WTC11 (cell line): ENCODE measurements at regions not wholly inside any gene's neighbourhood (a gene's known extent, or its start where the extent isn't known, plus 50 kb on each side); places are given as distances from the start of the nearest gene placed in this dataset.

ENCODE experiments used
- ATAC-seq: fragments of 200-7000 bp; cut with Tn5 transposase; 2 replicates; pipeline ENCODE4 v1.10.0; 2021; ENCODE audit warnings: mild to moderate bottlenecking, moderate library complexity
- CTCF ChIA-PET: fragments of 300-600 bp; sonication (Branson Sonifier 250); formaldehyde crosslinking; loops from one replicate; lab custom pipeline; 2021; ENCODE audit warnings: antibody characterized with exemption; lab: Charles Lee
- POLR2A ChIA-PET: fragments of 350-600 bp; sonication (Branson Sonifier 250); formaldehyde crosslinking; loops from one replicate; lab custom pipeline; 2021; ENCODE audit warnings: antibody characterized with exemption; lab: Charles Lee
- DNase-seq: peaks from one replicate; pipeline ENCODE4 v3.0.0; 2021; ENCODE audit warnings: low spot score
- H3K27ac Mint-ChIP-seq: 2 replicates; pipeline ENCODE4 v1.8.0; 2021; ENCODE audit warnings: mixed read lengths
- H3K27me3 Mint-ChIP-seq: 2 replicates; pipeline ENCODE4 v1.8.0; 2021; ENCODE audit warnings: low read depth, mild to moderate bottlenecking, moderate library complexity, mixed read lengths
- H3K36me3 Mint-ChIP-seq: 2 replicates; pipeline ENCODE4 v1.8.0; 2021; ENCODE audit warnings: mixed read lengths
- H3K4me1 Mint-ChIP-seq: 2 replicates; pipeline ENCODE4 v1.8.0; 2022; ENCODE audit warnings: mixed read lengths
- H3K4me3 Mint-ChIP-seq: 2 replicates; pipeline ENCODE4 v1.8.0; 2021; ENCODE audit warnings: mild to moderate bottlenecking, moderate library complexity, mixed read lengths
- H3K9me3 Mint-ChIP-seq: 2 replicates; pipeline ENCODE4 v1.8.0; 2021; ENCODE audit warnings: mixed read lengths
- CBFB ChIP-seq: sonication (generic); formaldehyde crosslinking; IDR thresholded peaks from 2 replicates; pipeline ENCODE4 v1.8.1; 2022; ENCODE audit warnings: mild to moderate bottlenecking, low read depth, missing genetic modification reagents
- CREB1 ChIP-seq: sonication (generic); formaldehyde crosslinking; IDR thresholded peaks from 2 replicates; pipeline ENCODE4 v1.8.0; 2023; ENCODE audit warnings: mild to moderate bottlenecking, missing genetic modification reagents
- ELF4 ChIP-seq: sonication (generic); formaldehyde crosslinking; IDR thresholded peaks from 2 replicates; pipeline ENCODE4 v1.8.1; 2022; ENCODE audit warnings: low read depth, mild to moderate bottlenecking, moderate library complexity, missing genetic modification reagents
- ETV6 ChIP-seq: sonication (generic); formaldehyde crosslinking; IDR thresholded peaks from 2 replicates; pipeline ENCODE4 v1.8.1; 2022; ENCODE audit warnings: mild to moderate bottlenecking, missing genetic modification reagents
- FOXJ3 ChIP-seq: sonication (generic); formaldehyde crosslinking; IDR thresholded peaks from 2 replicates; pipeline ENCODE4 v1.9.0; 2021; ENCODE audit warnings: missing genetic modification reagents, mild to moderate bottlenecking, borderline replicate concordance
- GABPB1 ChIP-seq: sonication (generic); formaldehyde crosslinking; IDR thresholded peaks from 2 replicates; pipeline ENCODE4 v1.8.1; 2023; ENCODE audit warnings: mild to moderate bottlenecking, missing genetic modification reagents
- JAZF1 ChIP-seq: fragments of 250-450 bp; sonication (Bioruptor Pico); IDR thresholded peaks from 2 replicates; pipeline ENCODE4 v1.9.0; 2021; ENCODE audit warnings: moderate library complexity, mild to moderate bottlenecking, inconsistent platforms
- NFE2L1 ChIP-seq: sonication (generic); formaldehyde crosslinking; IDR thresholded peaks from 2 replicates; pipeline ENCODE4 v1.8.1; 2023; ENCODE audit warnings: missing genetic modification reagents
- NR1H2 ChIP-seq: sonication (generic); formaldehyde crosslinking; IDR thresholded peaks from 2 replicates; pipeline ENCODE4 v1.9.0; 2021; ENCODE audit warnings: mild to moderate bottlenecking, moderate library complexity, missing genetic modification reagents
- RELA ChIP-seq: sonication (generic); formaldehyde crosslinking; IDR thresholded peaks from 2 replicates; pipeline ENCODE4 v1.8.1; 2022; ENCODE audit warnings: missing genetic modification reagents, mild to moderate bottlenecking, borderline replicate concordance
- SMAD4 ChIP-seq: sonication (generic); formaldehyde crosslinking; IDR thresholded peaks from 2 replicates; pipeline ENCODE4 v1.8.0; 2022; ENCODE audit warnings: mild to moderate bottlenecking, missing genetic modification reagents
- SP1 ChIP-seq: sonication (generic); formaldehyde crosslinking; conservative IDR thresholded peaks from 2 replicates; pipeline ENCODE4 v1.8.1; 2022; ENCODE audit warnings: missing genetic modification reagents
- ZBTB21 ChIP-seq: sonication (generic); formaldehyde crosslinking; IDR thresholded peaks from 2 replicates; pipeline ENCODE4 v1.8.1; 2023; ENCODE audit warnings: mild to moderate bottlenecking, missing genetic modification reagents, borderline replicate concordance
- ZNF138 ChIP-seq: sonication (generic); formaldehyde crosslinking; conservative IDR thresholded peaks from 2 replicates; pipeline ENCODE4 v1.8.1; 2022; ENCODE audit warnings: mild to moderate bottlenecking, moderate library complexity, missing genetic modification reagents
- ZNF671 ChIP-seq: fragments of 250-450 bp; sonication (Bioruptor Pico); IDR thresholded peaks from 2 replicates; pipeline ENCODE4 v1.8.0; 2021; ENCODE audit warnings: mild to moderate bottlenecking
- TF ChIP-seq, protein P1 (sequence below): fragments of 250-450 bp; sonication (Bioruptor Pico); IDR thresholded peaks from 2 replicates; pipeline ENCODE4 v1.9.0; 2021; ENCODE audit warnings: moderate library complexity, mild to moderate bottlenecking, inconsistent platforms, borderline replicate concordance
- TF ChIP-seq, protein P2 (sequence below): fragments of 250-450 bp; sonication (Bioruptor Pico); IDR thresholded peaks from 2 replicates; pipeline ENCODE4 v1.9.0; 2021; ENCODE audit warnings: mild to moderate bottlenecking, borderline replicate concordance
- TF ChIP-seq, protein P3 (sequence below): sonication (generic); formaldehyde crosslinking; IDR thresholded peaks from 2 replicates; pipeline ENCODE4 v1.8.0; 2023; ENCODE audit warnings: missing genetic modification reagents, mild to moderate bottlenecking, borderline replicate concordance
- TF ChIP-seq, protein P4 (sequence below): sonication (generic); formaldehyde crosslinking; IDR thresholded peaks from 2 replicates; pipeline ENCODE4 v1.8.1; 2023; ENCODE audit warnings: mild to moderate bottlenecking, missing genetic modification reagents, moderate library complexity
- TF ChIP-seq, protein P5 (sequence below): sonication (generic); formaldehyde crosslinking; IDR thresholded peaks from 2 replicates; pipeline ENCODE4 v1.8.1; 2022; ENCODE audit warnings: mild to moderate bottlenecking, missing genetic modification reagents, moderate library complexity, borderline replicate concordance
- TF ChIP-seq, protein P6 (sequence below): sonication (generic); formaldehyde crosslinking; IDR thresholded peaks from 2 replicates; pipeline ENCODE4 v1.8.0; 2022; ENCODE audit warnings: mild to moderate bottlenecking, missing genetic modification reagents
- TF ChIP-seq, protein P7 (sequence below): sonication (generic); formaldehyde crosslinking; IDR thresholded peaks from 2 replicates; pipeline ENCODE4 v1.8.1; 2023; ENCODE audit warnings: mild to moderate bottlenecking, missing genetic modification reagents
- TF ChIP-seq, protein P8 (sequence below): sonication (generic); formaldehyde crosslinking; IDR thresholded peaks from 2 replicates; pipeline ENCODE4 v1.8.1; 2022; ENCODE audit warnings: mild to moderate bottlenecking, moderate library complexity, missing genetic modification reagents

DNA sequence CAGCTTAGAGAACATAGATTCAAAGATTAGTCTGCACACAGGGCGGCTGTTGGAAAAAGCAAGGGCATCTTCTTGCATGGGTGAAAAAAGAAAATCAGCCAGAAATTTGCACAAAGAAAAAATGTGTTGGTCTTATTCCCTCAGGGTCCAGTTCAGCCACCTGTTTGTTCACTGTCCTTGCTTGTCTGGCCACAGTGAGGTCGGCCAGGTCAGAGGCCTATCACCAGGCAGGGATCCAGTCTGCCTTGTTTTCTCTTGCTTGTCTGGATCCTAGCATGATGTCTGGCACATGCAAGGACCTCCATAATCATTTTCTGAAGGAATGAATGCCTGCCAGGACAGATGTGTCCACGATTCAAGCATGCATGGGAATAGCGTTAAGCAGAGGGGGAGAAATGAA, 359.1 kb upstream of the TBX3 start (continued):
- TF ChIP-seq NFE2L1 (CRISPR knock-in tag) = no peak
- TF ChIP-seq NR1H2 (CRISPR knock-in tag) = no peak
- no peak for TF ChIP-seq ETV6 (CRISPR knock-in tag)
- TF ChIP-seq, protein P1, sequence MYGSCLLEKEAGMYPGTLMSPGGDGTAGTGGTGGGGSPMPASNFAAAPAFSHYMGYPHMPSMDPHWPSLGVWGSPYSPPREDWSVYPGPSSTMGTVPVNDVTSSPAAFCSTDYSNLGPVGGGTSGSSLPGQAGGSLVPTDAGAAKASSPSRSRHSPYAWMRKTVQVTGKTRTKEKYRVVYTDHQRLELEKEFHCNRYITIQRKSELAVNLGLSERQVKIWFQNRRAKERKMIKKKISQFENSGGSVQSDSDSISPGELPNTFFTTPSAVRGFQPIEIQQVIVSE (CRISPR knock-in tag) = no peak
- TF ChIP-seq, protein P2, sequence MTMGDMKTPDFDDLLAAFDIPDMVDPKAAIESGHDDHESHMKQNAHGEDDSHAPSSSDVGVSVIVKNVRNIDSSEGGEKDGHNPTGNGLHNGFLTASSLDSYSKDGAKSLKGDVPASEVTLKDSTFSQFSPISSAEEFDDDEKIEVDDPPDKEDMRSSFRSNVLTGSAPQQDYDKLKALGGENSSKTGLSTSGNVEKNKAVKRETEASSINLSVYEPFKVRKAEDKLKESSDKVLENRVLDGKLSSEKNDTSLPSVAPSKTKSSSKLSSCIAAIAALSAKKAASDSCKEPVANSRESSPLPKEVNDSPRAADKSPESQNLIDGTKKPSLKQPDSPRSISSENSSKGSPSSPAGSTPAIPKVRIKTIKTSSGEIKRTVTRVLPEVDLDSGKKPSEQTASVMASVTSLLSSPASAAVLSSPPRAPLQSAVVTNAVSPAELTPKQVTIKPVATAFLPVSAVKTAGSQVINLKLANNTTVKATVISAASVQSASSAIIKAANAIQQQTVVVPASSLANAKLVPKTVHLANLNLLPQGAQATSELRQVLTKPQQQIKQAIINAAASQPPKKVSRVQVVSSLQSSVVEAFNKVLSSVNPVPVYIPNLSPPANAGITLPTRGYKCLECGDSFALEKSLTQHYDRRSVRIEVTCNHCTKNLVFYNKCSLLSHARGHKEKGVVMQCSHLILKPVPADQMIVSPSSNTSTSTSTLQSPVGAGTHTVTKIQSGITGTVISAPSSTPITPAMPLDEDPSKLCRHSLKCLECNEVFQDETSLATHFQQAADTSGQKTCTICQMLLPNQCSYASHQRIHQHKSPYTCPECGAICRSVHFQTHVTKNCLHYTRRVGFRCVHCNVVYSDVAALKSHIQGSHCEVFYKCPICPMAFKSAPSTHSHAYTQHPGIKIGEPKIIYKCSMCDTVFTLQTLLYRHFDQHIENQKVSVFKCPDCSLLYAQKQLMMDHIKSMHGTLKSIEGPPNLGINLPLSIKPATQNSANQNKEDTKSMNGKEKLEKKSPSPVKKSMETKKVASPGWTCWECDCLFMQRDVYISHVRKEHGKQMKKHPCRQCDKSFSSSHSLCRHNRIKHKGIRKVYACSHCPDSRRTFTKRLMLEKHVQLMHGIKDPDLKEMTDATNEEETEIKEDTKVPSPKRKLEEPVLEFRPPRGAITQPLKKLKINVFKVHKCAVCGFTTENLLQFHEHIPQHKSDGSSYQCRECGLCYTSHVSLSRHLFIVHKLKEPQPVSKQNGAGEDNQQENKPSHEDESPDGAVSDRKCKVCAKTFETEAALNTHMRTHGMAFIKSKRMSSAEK (CRISPR knock-in tag) = no peak
- TF ChIP-seq RELA (CRISPR knock-in tag) = no peak
- TF ChIP-seq CBFB (CRISPR knock-in tag) = no peak
- no peak for TF ChIP-seq ZNF671 (CRISPR knock-in tag)
- TF ChIP-seq GABPB1 (CRISPR knock-in tag) = no peak

DNA sequence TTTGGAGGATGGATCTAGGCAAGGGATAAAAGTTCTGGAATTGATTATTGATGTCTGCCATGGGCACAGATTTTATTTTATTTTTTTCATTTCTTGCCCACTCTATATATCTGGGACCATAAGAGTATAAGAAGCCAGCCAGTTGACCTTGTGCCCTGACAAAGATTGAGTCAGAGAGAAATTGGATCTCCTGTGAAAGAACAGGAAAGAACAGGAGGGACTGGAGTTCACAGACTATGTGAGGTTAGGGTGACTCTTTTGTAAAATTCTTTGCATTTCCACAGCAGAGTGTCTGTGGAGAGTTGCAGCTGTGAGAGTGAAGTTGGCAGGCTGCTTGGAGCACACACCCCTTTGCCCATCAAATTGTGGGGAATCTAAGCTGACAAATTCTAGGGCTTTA, 358.4 kb upstream of the TBX3 start:
- no peak overlapping the region for H3K4me3 Mint-ChIP-seq
- H3K4me1 Mint-ChIP-seq = peaks cover 6% of the 10 kb centered on the region
- ATAC-seq (no peak), DNase-seq (no peak)
- H3K36me3 Mint-ChIP-seq = no peaks in the 10 kb centered on the region
- H3K27me3 Mint-ChIP-seq = no peaks in the 10 kb centered on the region
- H3K9me3 Mint-ChIP-seq = peaks cover 10% of the 10 kb centered on the region
- ChIA-PET POLR2A (no interaction called here), CTCF (no interaction called here)
- no peak overlapping the region for H3K27ac Mint-ChIP-seq
- TF ChIP-seq, protein P3, sequence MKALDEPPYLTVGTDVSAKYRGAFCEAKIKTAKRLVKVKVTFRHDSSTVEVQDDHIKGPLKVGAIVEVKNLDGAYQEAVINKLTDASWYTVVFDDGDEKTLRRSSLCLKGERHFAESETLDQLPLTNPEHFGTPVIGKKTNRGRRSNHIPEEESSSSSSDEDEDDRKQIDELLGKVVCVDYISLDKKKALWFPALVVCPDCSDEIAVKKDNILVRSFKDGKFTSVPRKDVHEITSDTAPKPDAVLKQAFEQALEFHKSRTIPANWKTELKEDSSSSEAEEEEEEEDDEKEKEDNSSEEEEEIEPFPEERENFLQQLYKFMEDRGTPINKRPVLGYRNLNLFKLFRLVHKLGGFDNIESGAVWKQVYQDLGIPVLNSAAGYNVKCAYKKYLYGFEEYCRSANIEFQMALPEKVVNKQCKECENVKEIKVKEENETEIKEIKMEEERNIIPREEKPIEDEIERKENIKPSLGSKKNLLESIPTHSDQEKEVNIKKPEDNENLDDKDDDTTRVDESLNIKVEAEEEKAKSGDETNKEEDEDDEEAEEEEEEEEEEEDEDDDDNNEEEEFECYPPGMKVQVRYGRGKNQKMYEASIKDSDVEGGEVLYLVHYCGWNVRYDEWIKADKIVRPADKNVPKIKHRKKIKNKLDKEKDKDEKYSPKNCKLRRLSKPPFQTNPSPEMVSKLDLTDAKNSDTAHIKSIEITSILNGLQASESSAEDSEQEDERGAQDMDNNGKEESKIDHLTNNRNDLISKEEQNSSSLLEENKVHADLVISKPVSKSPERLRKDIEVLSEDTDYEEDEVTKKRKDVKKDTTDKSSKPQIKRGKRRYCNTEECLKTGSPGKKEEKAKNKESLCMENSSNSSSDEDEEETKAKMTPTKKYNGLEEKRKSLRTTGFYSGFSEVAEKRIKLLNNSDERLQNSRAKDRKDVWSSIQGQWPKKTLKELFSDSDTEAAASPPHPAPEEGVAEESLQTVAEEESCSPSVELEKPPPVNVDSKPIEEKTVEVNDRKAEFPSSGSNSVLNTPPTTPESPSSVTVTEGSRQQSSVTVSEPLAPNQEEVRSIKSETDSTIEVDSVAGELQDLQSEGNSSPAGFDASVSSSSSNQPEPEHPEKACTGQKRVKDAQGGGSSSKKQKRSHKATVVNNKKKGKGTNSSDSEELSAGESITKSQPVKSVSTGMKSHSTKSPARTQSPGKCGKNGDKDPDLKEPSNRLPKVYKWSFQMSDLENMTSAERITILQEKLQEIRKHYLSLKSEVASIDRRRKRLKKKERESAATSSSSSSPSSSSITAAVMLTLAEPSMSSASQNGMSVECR = no peak
- TF ChIP-seq, protein P4, sequence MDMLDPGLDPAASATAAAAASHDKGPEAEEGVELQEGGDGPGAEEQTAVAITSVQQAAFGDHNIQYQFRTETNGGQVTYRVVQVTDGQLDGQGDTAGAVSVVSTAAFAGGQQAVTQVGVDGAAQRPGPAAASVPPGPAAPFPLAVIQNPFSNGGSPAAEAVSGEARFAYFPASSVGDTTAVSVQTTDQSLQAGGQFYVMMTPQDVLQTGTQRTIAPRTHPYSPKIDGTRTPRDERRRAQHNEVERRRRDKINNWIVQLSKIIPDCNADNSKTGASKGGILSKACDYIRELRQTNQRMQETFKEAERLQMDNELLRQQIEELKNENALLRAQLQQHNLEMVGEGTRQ = no peak
- TF ChIP-seq, protein P5, sequence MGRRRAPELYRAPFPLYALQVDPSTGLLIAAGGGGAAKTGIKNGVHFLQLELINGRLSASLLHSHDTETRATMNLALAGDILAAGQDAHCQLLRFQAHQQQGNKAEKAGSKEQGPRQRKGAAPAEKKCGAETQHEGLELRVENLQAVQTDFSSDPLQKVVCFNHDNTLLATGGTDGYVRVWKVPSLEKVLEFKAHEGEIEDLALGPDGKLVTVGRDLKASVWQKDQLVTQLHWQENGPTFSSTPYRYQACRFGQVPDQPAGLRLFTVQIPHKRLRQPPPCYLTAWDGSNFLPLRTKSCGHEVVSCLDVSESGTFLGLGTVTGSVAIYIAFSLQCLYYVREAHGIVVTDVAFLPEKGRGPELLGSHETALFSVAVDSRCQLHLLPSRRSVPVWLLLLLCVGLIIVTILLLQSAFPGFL (CRISPR knock-in tag) = no peak
- TF ChIP-seq, protein P6, sequence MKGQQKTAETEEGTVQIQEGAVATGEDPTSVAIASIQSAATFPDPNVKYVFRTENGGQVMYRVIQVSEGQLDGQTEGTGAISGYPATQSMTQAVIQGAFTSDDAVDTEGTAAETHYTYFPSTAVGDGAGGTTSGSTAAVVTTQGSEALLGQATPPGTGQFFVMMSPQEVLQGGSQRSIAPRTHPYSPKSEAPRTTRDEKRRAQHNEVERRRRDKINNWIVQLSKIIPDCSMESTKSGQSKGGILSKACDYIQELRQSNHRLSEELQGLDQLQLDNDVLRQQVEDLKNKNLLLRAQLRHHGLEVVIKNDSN (CRISPR knock-in tag) = no peak
- TF ChIP-seq, protein P7, sequence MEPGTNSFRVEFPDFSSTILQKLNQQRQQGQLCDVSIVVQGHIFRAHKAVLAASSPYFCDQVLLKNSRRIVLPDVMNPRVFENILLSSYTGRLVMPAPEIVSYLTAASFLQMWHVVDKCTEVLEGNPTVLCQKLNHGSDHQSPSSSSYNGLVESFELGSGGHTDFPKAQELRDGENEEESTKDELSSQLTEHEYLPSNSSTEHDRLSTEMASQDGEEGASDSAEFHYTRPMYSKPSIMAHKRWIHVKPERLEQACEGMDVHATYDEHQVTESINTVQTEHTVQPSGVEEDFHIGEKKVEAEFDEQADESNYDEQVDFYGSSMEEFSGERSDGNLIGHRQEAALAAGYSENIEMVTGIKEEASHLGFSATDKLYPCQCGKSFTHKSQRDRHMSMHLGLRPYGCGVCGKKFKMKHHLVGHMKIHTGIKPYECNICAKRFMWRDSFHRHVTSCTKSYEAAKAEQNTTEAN = no peak
- TF ChIP-seq CREB1 = no peak
- no peak for TF ChIP-seq FOXJ3
- TF ChIP-seq ZBTB21 = no peak
- TF ChIP-seq SMAD4 (CRISPR knock-in tag) = no peak
- TF ChIP-seq, protein P8, sequence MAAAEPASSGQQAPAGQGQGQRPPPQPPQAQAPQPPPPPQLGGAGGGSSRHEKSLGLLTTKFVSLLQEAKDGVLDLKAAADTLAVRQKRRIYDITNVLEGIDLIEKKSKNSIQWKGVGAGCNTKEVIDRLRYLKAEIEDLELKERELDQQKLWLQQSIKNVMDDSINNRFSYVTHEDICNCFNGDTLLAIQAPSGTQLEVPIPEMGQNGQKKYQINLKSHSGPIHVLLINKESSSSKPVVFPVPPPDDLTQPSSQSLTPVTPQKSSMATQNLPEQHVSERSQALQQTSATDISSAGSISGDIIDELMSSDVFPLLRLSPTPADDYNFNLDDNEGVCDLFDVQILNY (CRISPR knock-in tag) = no peak
- TF ChIP-seq SP1 (CRISPR knock-in tag) = no peak
- no peak for TF ChIP-seq CBFB (CRISPR knock-in tag)
- no peak for TF ChIP-seq ZNF138 (CRISPR knock-in tag)
- no peak for TF ChIP-seq JAZF1 (CRISPR knock-in tag)
- TF ChIP-seq ELF4 (CRISPR knock-in tag) = no peak
